BJ (cell line): ENCODE measurements at regions not wholly inside any gene's neighbourhood (a gene's known extent, or its start where the extent isn't known, plus 50 kb on each side); places are given as distances from the start of the nearest gene placed in this dataset.
A peak's percentile ranks its signal among the peaks of the same experiment; 100 is the strongest.

ENCODE experiments used
- CTCF ChIA-PET: fragments of 350-600 bp; formaldehyde crosslinking; extraction: SDS; loops from one replicate; lab custom pipeline; 2021; ENCODE audit warnings: antibody characterized with exemption, inconsistent platforms; lab: Yijun Ruan, JAX
- POLR2A ChIA-PET: fragments of 300-600 bp; sonication (Branson Sonifier 250); formaldehyde crosslinking; extraction: SDS; loops from one replicate; lab custom pipeline; 2021; ENCODE audit warnings: antibody characterized with exemption; lab: Charles Lee
- DNase-seq: peaks from one replicate; pipeline ENCODE4 v3.0.0-alpha.2; 2011; ENCODE audit warnings: low read depth
- H3K27me3 ChIP-seq: 2 replicates; pipeline ENCODE4 v1.6.0; 2011; ENCODE audit warnings: low read length; ENCODE audit not compliant: control insufficient read depth, insufficient read depth
- H3K36me3 ChIP-seq: 2 replicates; pipeline ENCODE4 v1.5.1; 2011; ENCODE audit warnings: low read length; ENCODE audit not compliant: control insufficient read depth, insufficient read depth
- H3K4me3 ChIP-seq: 2 replicates; pipeline ENCODE4 v1.5.1; 2011; ENCODE audit warnings: low read depth, mild to moderate bottlenecking, control low read depth, low read length
- TF ChIP-seq, protein P1 (sequence below): IDR thresholded peaks from 2 replicates; pipeline ENCODE4 v1.5.1; 2011; ENCODE audit warnings: low read depth, mild to moderate bottlenecking, control low read depth, inconsistent platforms, low read length, moderate library complexity; ENCODE audit not compliant: insufficient read depth

- CTCF ChIA-PET: no interaction called here
- no peak for DNase-seq
- H3K27me3 ChIP-seq: no peaks in the 10 kb centered on the region
Measured at GRCh38 chr3:178062126-178062525, 474.1 kb upstream of the KCNMB2 start.

DNA sequence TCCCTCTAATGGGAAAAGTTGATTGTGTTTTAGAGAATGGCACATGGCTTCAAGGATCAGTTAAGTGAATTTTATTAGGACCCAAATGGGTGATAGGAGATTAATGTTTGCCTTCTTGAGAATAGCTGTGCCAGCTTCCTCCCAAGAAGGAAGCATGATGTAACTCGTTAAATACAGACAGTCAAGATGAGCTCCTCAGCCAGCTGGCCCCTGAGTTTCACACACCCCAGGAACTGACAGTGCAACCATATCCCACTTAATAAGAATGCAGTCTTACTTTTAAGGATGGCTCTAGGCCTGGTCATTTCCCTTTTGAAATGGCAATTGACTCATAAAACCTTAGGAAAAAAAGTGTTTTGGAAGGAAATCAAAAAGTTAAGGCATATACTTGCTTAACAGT, 472.8 kb upstream of the KCNMB2 start:
- H3K36me3 ChIP-seq: no peaks in the 10 kb centered on the region
- peak; percentile 67 for DNase-seq
- POLR2A ChIA-PET: no interaction called here
- CTCF ChIA-PET: no interaction called here
- TF ChIP-seq, protein P1, sequence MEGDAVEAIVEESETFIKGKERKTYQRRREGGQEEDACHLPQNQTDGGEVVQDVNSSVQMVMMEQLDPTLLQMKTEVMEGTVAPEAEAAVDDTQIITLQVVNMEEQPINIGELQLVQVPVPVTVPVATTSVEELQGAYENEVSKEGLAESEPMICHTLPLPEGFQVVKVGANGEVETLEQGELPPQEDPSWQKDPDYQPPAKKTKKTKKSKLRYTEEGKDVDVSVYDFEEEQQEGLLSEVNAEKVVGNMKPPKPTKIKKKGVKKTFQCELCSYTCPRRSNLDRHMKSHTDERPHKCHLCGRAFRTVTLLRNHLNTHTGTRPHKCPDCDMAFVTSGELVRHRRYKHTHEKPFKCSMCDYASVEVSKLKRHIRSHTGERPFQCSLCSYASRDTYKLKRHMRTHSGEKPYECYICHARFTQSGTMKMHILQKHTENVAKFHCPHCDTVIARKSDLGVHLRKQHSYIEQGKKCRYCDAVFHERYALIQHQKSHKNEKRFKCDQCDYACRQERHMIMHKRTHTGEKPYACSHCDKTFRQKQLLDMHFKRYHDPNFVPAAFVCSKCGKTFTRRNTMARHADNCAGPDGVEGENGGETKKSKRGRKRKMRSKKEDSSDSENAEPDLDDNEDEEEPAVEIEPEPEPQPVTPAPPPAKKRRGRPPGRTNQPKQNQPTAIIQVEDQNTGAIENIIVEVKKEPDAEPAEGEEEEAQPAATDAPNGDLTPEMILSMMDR: no peak
- no peak overlapping the region for H3K4me3 ChIP-seq
- H3K27me3 ChIP-seq: no peaks in the 10 kb centered on the region

More at GRCh38 chr3:178062126-178062525, 474.1 kb upstream of the KCNMB2 start:
- Histone ChIP-seq H3K36me3 (no peaks in the 10 kb centered on the region), H3K4me3 (no peak overlapping the region)
- TF ChIP-seq, protein P1: no peak
- POLR2A ChIA-PET: no interaction called here

DNA sequence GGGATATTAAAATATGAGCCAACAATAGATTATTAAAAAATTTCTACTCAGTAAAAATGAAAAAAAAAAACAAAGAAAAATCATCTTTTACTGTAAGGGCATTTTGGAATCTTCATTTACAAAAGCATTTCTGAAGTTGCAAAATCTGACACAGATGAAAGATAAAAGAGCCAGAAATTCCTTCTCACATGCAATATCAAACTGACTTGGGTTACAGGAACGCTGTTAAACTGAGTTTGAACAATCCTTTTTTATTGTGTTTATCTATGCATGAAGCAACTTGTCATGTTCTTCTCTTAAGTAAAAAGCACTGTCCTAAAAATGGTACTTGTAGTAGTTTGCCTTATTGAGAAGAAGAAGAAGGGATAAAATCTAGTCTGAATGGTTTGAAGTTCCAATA, 468.5 kb upstream of the KCNMB2 start:
- H3K36me3 ChIP-seq: no peaks in the 10 kb centered on the region
- DNase-seq: no peak
- no peaks in the 10 kb centered on the region for H3K27me3 ChIP-seq
- ChIA-PET POLR2A (interaction anchor here (0.6 kb wide), 1 partner anchor 870 kb away, joined by 3 read pairs; no protein-coding TSS in a partner anchor), CTCF (interaction anchor here (1.1 kb wide), 1 partner anchor 11 kb away, joined by 4 read pairs; no protein-coding TSS in a partner anchor)
- H3K4me3 ChIP-seq: no peak overlapping the region
- TF ChIP-seq, protein P1: no peak

- ChIA-PET CTCF (interaction anchor here (1.3 kb wide), 1 partner anchor 13 kb away, joined by 4 read pairs; no protein-coding TSS in a partner anchor), POLR2A (no interaction called here)
- Histone ChIP-seq H3K27me3 (no peaks in the 10 kb centered on the region), H3K4me3 (no peak overlapping the region), H3K36me3 (no peaks in the 10 kb centered on the region)
- DNase-seq: no peak
- TF ChIP-seq, protein P1: no peak
Measured at GRCh38 chr3:178072391-178073305, 463.6 kb upstream of the KCNMB2 start.

DNA sequence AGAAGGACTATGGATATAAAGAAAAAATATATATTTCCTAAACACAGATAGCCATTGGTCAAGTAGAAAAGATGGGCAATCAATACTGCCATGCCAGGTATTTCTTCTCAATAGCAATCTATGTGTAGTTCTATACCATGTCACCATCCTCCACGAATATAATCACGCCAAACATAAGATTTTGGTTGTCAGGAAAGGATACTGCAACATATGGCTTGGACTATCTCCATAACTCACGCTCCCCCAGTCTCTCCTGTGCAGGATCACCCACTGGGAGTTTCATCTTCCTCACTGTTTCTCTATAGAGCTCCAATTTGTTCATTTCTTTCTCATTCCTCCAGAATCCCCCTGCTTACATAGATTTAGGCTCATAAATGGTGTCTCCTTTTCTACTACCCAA, 462.9 kb upstream of the KCNMB2 start:
- TF ChIP-seq, protein P1: no peak
- POLR2A ChIA-PET: no interaction called here
- no peaks in the 10 kb centered on the region for H3K36me3 ChIP-seq
- CTCF ChIA-PET: no interaction called here
- H3K4me3 ChIP-seq: no peak overlapping the region
- no peaks in the 10 kb centered on the region for H3K27me3 ChIP-seq
- DNase-seq: no peak
